ENCODE measurements at regions not wholly inside any gene's neighbourhood (a gene's known extent, or its start where the extent isn't known, plus 50 kb on each side); places are given as distances from the start of the nearest gene placed in this dataset.
A peak's percentile ranks its signal among the peaks of the same experiment; 100 is the strongest.

- FAIRE-seq (no peak), ATAC-seq (no peak), DNase-seq (ENCODE audit: low read depth in 1 of 2, low spot score in 1 of 2) (no peak)
- Histone ChIP-seq H3K27ac (no peak overlapping the region), H3K4me2 (no peak overlapping the region), H3K9me3 (peaks cover 7% of the 10 kb centered on the region; the same call in 1 of the 3 replicates), H3K4me3 (no peak overlapping the region), H3K4me1 (0 out of 3 replicates have a peak, but pooled peaks cover 7% of the 10 kb centered on the region)
- TF ChIP-seq MAX (IDR thresholded peaks at IDR 0.05): no peak
- no peak for TF ChIP-seq KDM1A (IDR thresholded peaks at IDR 0.05; ENCODE audit: low read depth)
- TF ChIP-seq RFX5 (IDR thresholded peaks at IDR 0.05): no peak
- TF ChIP-seq HOXB5 (CRISPR knock-in tag; IDR thresholded peaks at IDR 0.05): no peak
- TF ChIP-seq ZFP36 (IDR thresholded peaks at IDR 0.05; ENCODE audit: borderline replicate concordance, partially characterized antibody): no peak
- TF ChIP-seq POLR2A (IDR thresholded peaks at IDR 0.05; ENCODE audit: low read length): no peak
- TF ChIP-seq PBX3 (IDR thresholded peaks at IDR 0.05): no peak
- no peak for TF ChIP-seq NR3C1 (IDR thresholded peaks at IDR 0.05)
- TF ChIP-seq MAZ (IDR thresholded peaks at IDR 0.05; ENCODE audit: borderline replicate concordance, low read depth, low read length): no peak
- TF ChIP-seq NFE2L2 (conservative IDR thresholded peaks at IDR 0.05; ENCODE audit: low read length): no peak
- no peak for TF ChIP-seq HOXA7 (CRISPR knock-in tag; IDR thresholded peaks at IDR 0.05)
- no peak for TF ChIP-seq HOXB13 (CRISPR knock-in tag; IDR thresholded peaks at IDR 0.05; ENCODE audit: low read depth)
- TF ChIP-seq RNF2 (IDR thresholded peaks at IDR 0.05; ENCODE audit: borderline replicate concordance, low read depth): no peak
- TF ChIP-seq RCOR1 (IDR thresholded peaks at IDR 0.05; ENCODE audit: low read depth, low read length): no peak
- no peak for TF ChIP-seq KDM5A (IDR thresholded peaks at IDR 0.05)
- TF ChIP-seq CHD4 (IDR thresholded peaks at IDR 0.05; ENCODE audit: borderline replicate concordance): no peak
- TF ChIP-seq ELK1 (IDR thresholded peaks at IDR 0.05; ENCODE audit: low read depth, low read length): no peak
- TF ChIP-seq, protein P1, sequence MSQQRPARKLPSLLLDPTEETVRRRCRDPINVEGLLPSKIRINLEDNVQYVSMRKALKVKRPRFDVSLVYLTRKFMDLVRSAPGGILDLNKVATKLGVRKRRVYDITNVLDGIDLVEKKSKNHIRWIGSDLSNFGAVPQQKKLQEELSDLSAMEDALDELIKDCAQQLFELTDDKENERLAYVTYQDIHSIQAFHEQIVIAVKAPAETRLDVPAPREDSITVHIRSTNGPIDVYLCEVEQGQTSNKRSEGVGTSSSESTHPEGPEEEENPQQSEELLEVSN (IDR thresholded peaks at IDR 0.05; ENCODE audit: borderline replicate concordance, low read depth): no peak
- CTCF ChIA-PET: no interaction called here
- 31% methylated on average over 6 of the region's 6 CpGs for WGBS (ENCODE audit: missing lambda C conversion rate)
- POLR2A ChIA-PET: no interaction called here
Observed at GRCh38 chr5:9928326-9928725, 298.2 kb upstream of the TAS2R1 start.

DNA sequence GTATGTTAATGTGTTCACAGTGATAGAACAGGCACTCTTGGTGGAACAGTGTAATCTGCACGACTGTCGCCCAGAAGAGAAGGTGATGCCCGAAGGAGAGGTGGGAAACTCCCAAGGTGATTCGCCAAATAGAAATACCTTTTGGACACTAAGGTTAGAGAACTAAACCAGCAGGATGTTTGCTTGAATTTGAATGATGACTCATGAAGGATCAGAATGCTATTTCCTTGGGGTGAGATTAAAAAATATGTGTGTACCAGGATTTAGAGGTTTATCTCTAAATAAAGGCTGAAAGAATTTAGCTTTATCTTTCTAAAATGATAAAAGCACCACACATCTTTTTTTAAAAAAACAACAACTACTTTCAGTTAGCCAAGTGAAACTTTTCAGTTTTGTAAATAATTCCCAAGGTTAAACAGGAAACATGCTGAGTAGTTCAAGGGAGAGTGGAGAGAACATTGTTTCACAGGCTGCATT is 297.4 kb upstream of the TAS2R1 start:
- ChIA-PET CTCF (no interaction called here), POLR2A (no interaction called here)
- Histone ChIP-seq H3K27ac (no peak overlapping the region), H3K4me3 (no peak overlapping the region), H3K4me2 (peak overlapping the region; percentile 18; the same call in 1 of the 3 replicates), H3K9me3 (peaks cover 11% of the 10 kb centered on the region; the same call in 1 of the 3 replicates), H3K4me1 (0 out of 3 replicates have a peak, but pooled peaks cover 7% of the 10 kb centered on the region)
- no peak for DNase-seq (ENCODE audit: low read depth in 1 of 2, low spot score in 1 of 2)
- no peak for FAIRE-seq
- 6% methylated on average over 4 of the region's 4 CpGs for WGBS (ENCODE audit: missing lambda C conversion rate)
- ATAC-seq: no peak
- no peak for TF ChIP-seq RAD21 (conservative IDR thresholded peaks at IDR 0.05 in 1 of 2, IDR thresholded peaks at IDR 0.05 in 1 of 2)
- no peak for TF ChIP-seq CHD4 (IDR thresholded peaks at IDR 0.05; ENCODE audit: borderline replicate concordance)
- TF ChIP-seq PBX3 (IDR thresholded peaks at IDR 0.05): no peak
- no peak for TF ChIP-seq MAZ (IDR thresholded peaks at IDR 0.05; ENCODE audit: borderline replicate concordance, low read depth, low read length)
- no peak for TF ChIP-seq EHMT2 (IDR thresholded peaks at IDR 0.05; ENCODE audit: low read depth)
- no peak for TF ChIP-seq CBX2 (IDR thresholded peaks at IDR 0.05; ENCODE audit: borderline replicate concordance, low read depth)
- TF ChIP-seq TP53 (CRISPR knock-in tag; IDR thresholded peaks at IDR 0.05): no peak
- no peak for TF ChIP-seq EHF (CRISPR knock-in tag; IDR thresholded peaks at IDR 0.05)
- TF ChIP-seq FOSL2 (IDR thresholded peaks at IDR 0.05): no peak
- TF ChIP-seq FOSL2 (CRISPR knock-in tag; IDR thresholded peaks at IDR 0.05): peak; percentile 20; the same call in 1 of the 2 replicates
